Kidney (tissue), 13 donors: ENCODE measurements at regions not wholly inside any gene's neighbourhood (a gene's known extent, or its start where the extent isn't known, plus 50 kb on each side); places are given as distances from the start of the nearest gene placed in this dataset.
"Not testable (repeated sequence)": the region's sequence is repeated elsewhere in the genome, so short reads cannot be mapped to it uniquely, and the experiment has no call there.

ENCODE experiments used
- DNase-seq, 5 donors: peaks; one replicate each; pipeline ENCODE4 v3.0.0-alpha.2; 2013 to 2020
- FAIRE-seq: peaks from 2 replicates; lab custom pipeline; 2012; peaks lifted over from hg19 to GRCh38; lab: Jason Lieb, UNC
- H3K27ac ChIP-seq, 2 donors: one replicate each; pipeline ENCODE4 v1.7.0; 2013; ENCODE audit warnings: low read depth in 2 of 2, low read length in 2 of 2, inconsistent platforms in 1 of 2
- H3K27me3 ChIP-seq: one replicate; pipeline ENCODE4 v1.7.1; 2013; ENCODE audit warnings: low read length, inconsistent platforms; ENCODE audit not compliant: control insufficient read depth, insufficient read depth
- H3K36me3 ChIP-seq, 3 donors: one replicate each; pipeline versions ENCODE4 v1.7.0 to v1.7.1; 2013; ENCODE audit warnings: low read length in 3 of 3, control low read depth in 1 of 3, inconsistent platforms in 1 of 3; ENCODE audit not compliant: insufficient read depth in 3 of 3, control insufficient read depth in 2 of 3
- H3K4me1 ChIP-seq, 3 donors: one replicate each; pipeline versions ENCODE4 v1.7.0 to v1.7.1; 2013; ENCODE audit warnings: low read length in 3 of 3, inconsistent platforms in 1 of 3, low read depth in 1 of 3; ENCODE audit not compliant: control insufficient read depth in 2 of 3, insufficient read depth in 2 of 3
- H3K4me3 ChIP-seq, 3 donors: one replicate each; pipeline versions ENCODE4 v1.7.0 to v1.8.1; 2013; ENCODE audit warnings: low read length in 3 of 3, control low read depth in 1 of 3, inconsistent platforms in 1 of 3
- H3K9ac ChIP-seq, 3 donors: one replicate each; pipeline versions ENCODE4 v1.7.0 to v1.7.1; 2013; ENCODE audit warnings: low read length in 3 of 3, control low read depth in 1 of 3, inconsistent platforms in 1 of 3
- H3K9me3 ChIP-seq, 3 donors: one replicate each; pipeline versions ENCODE4 v1.7.0 to v1.7.1; 2013; ENCODE audit warnings: low read length in 3 of 3, control low read depth in 1 of 3, inconsistent platforms in 1 of 3; ENCODE audit not compliant: control insufficient read depth in 2 of 3, insufficient read depth in 1 of 3
- intact Hi-C: fragments of 100-400 bp; cut with DNase I; formaldehyde crosslinking; loops from one replicate; pipeline ENCODE4 v1.11.1; 2022
- TF ChIP-seq, protein P1 (sequence below): IDR thresholded peaks from 3 replicates; pipeline ENCODE4 v1.5.1; 2012; ENCODE audit warnings: mild to moderate bottlenecking, moderate library complexity, borderline replicate concordance; ENCODE audit not compliant: insufficient read depth; ENCODE audit errors: extremely low read depth
- donor health status: control.
- donor health status: control.
- donor health status: control.
- donor health status: control.
- donor health status: control.
- donor health status: DM: yes; HTN: yes; CAD: no.
- donor health status: Normal renal cell carcinoma (clear cell type).

DNA sequence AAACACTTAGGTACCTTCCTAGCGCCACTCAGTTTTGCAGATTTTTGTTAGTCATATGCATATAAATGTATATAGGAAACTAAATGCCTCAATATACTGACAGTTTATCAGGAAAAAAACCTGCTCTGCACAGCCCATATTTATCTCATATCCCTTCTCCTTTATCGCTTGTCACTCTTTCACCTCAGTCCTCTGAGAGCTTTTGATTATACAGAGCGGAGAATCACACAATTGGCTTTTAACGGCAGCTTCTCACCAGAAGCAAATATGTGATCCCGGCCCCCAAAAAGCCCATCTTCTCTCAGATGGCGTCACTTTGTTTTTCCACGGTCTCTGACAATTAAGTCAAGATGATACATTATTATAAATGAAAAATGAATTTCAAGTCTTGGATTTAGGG is 362.6 kb downstream of the DNAH5 start:
- intact Hi-C loops: no loop called here
- no peak overlapping the region for H3K9ac ChIP-seq
- H3K36me3 ChIP-seq: no peaks in the 10 kb centered on the region
- H3K9me3 ChIP-seq: peaks cover 0 to 2% (median 0%) of the 10 kb centered on the region in 3 donors
- no peaks in the 10 kb centered on the region for H3K4me1 ChIP-seq
- DNase-seq: no peak
- FAIRE-seq: no peak
- TF ChIP-seq, protein P1, sequence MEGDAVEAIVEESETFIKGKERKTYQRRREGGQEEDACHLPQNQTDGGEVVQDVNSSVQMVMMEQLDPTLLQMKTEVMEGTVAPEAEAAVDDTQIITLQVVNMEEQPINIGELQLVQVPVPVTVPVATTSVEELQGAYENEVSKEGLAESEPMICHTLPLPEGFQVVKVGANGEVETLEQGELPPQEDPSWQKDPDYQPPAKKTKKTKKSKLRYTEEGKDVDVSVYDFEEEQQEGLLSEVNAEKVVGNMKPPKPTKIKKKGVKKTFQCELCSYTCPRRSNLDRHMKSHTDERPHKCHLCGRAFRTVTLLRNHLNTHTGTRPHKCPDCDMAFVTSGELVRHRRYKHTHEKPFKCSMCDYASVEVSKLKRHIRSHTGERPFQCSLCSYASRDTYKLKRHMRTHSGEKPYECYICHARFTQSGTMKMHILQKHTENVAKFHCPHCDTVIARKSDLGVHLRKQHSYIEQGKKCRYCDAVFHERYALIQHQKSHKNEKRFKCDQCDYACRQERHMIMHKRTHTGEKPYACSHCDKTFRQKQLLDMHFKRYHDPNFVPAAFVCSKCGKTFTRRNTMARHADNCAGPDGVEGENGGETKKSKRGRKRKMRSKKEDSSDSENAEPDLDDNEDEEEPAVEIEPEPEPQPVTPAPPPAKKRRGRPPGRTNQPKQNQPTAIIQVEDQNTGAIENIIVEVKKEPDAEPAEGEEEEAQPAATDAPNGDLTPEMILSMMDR: no peak
- H3K27ac ChIP-seq: no peak overlapping the region
- H3K27me3 ChIP-seq: no peaks in the 10 kb centered on the region
- peak overlapping the region in 1 of 3 donors; percentile 37 for H3K4me3 ChIP-seq

DNA sequence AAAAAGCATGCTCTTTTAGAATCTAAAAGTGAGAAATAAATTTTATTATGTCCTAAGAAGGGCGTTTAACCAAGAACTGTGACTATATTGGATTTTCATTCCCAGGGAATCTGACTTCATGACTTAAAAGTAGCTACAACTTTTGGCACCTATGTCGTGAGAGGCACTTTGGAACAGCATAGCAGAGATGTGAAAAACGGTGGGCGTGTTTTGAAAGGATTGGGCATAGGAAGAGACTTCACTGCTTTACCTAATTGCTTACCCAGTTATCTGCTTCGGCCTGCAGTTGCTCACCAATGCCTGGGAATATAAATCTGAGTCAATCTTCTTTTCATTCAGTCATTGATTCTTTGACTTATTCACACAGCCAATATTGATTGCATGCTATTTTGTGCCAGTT is 363.4 kb downstream of the DNAH5 start:
- peak overlapping the region in 1 of 3 donors; percentile 37 for H3K4me3 ChIP-seq
- FAIRE-seq: no peak
- H3K4me1 ChIP-seq: no peaks in the 10 kb centered on the region
- no peaks in the 10 kb centered on the region for H3K27me3 ChIP-seq
- no peak for DNase-seq
- no peak overlapping the region for H3K9ac ChIP-seq
- intact Hi-C loops: no loop called here
- no peaks in the 10 kb centered on the region for H3K36me3 ChIP-seq
- H3K9me3 ChIP-seq: peaks cover 0 to 2% (median 0%) of the 10 kb centered on the region in 3 donors
- TF ChIP-seq, protein P1: no peak
- no peak overlapping the region for H3K27ac ChIP-seq

DNA sequence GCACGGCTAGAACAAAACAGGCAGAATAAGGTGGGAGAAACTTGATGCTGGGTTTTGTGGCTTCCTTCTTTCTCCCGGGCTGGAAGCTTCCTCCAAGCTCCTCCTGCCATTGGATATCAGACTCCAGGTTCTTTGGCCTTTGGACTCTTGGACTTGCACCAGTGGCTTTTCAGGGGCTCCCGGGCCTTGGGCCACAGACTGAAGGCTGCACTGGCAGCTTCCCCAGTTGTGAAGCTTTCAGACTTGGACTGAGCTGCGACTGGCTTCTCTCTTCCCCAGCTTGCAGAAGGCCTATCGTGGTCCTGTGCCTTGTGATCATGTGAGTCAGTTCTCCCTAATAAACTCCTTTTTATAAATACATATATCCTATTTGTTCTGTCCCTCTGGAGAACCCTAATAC is 364.4 kb downstream of the DNAH5 start:
- no peak for DNase-seq

DNA sequence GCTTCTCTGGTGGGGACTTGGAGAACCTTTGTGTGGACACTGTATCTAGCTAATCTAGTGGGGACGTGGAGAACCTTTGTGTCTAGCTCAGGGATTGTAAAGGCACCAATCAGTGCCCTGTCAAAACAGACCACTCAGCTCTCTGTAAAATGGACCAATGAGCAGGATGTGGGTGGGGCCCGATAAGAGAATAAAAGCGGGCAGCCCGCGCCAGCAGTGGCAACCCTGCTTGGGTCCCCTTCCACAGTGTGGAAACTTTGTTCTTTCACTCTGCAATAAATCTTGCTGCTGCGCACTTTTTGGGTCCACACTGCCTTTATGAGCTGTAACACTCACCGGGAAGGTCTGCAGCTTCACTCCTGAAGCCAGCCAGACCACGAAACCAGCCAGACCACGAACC is 365.4 kb downstream of the DNAH5 start:
- H3K9me3 ChIP-seq, DNase-seq, H3K9ac ChIP-seq, H3K27ac ChIP-seq, FAIRE-seq, intact Hi-C loops, H3K36me3 ChIP-seq, H3K4me1 ChIP-seq, H3K4me3 ChIP-seq, H3K27me3 ChIP-seq: not testable (repeated sequence)

More for the DNA sequence above, 364.4 kb downstream of the DNAH5 start:
- peaks cover 0 to 2% (median 0%) of the 10 kb centered on the region in 3 donors for H3K9me3 ChIP-seq
- peak overlapping the region in 2 of 3 donors; percentile 38 to 44 for H3K4me3 ChIP-seq
- no peak overlapping the region for H3K9ac ChIP-seq
- no peaks in the 10 kb centered on the region for H3K36me3 ChIP-seq
- TF ChIP-seq, protein P1: no peak
- intact Hi-C loops: no loop called here
- no peak for FAIRE-seq
- H3K4me1 ChIP-seq: no peaks in the 10 kb centered on the region
- no peaks in the 10 kb centered on the region for H3K27me3 ChIP-seq
- no peak overlapping the region for H3K27ac ChIP-seq

DNA sequence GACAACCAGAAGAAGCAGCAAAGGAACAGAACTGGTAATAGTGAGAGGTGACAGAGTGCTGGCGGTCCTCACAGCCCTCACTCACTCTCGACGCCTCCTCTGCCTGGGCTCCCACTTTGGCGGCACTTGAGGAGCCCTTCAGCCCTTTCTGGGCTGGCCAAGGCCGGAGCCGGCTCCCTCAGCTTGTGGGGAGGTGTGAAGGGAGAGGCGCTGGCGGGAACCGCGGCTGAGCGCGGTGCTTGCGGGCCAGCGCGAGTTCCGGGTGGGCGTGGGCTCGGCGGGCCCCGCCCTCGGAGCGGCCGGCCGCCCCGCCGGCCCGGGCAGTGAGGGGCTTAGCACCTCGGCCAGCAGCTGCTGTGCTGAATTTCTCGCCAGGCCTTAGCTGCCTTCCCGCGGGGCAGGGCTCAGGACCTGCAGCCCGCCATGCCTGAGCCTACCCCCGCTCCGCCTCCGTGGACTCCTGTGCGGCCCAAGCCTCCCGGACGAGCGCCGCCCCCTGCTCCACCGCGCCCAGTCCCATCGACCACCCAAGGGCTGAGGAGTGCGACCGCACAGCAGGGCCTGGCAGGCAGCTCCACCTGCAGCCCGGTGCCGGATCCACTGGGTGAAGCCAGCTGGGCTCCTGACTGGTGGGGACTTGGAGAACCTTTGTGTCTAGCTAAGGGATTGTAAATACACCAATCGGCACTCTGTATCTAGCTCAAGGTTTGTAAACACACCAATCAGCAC is 366.0 kb downstream of the DNAH5 start:
- H3K27me3 ChIP-seq, H3K9ac ChIP-seq, H3K36me3 ChIP-seq, intact Hi-C loops, H3K9me3 ChIP-seq, H3K27ac ChIP-seq, FAIRE-seq, H3K4me1 ChIP-seq: not testable (repeated sequence)
- H3K4me3 ChIP-seq: peak overlapping the region in 1 of 3 donors; percentile 38
- DNase-seq: peak in 1 of 5 donors; percentile 61
